GM23338 (cell line): ENCODE measurements at regions not wholly inside any gene's neighbourhood (a gene's known extent, or its start where the extent isn't known, plus 50 kb on each side); places are given as distances from the start of the nearest gene placed in this dataset.

ENCODE experiments used
- CREB1 ChIP-seq: fragments of 250-450 bp; sonication (Bioruptor Pico); IDR thresholded peaks from 2 replicates; pipeline ENCODE4 v1.5.0; 2020; ENCODE audit warnings: low read depth, mild to moderate bottlenecking, moderate library complexity
- EZH2 ChIP-seq: fragments of 200-600 bp; sonication (generic); IDR thresholded peaks from one replicate; pipeline ENCODE4 v1.8.0; 2017; ENCODE audit warnings: antibody characterized with exemption, mild to moderate bottlenecking, low read depth; ENCODE audit not compliant: unreplicated experiment
- EZH2phosphoT487 ChIP-seq: fragments of 200-600 bp; sonication (generic); IDR thresholded peaks from one replicate; pipeline ENCODE4 v1.8.1; 2018; ENCODE audit warnings: antibody characterized with exemption; ENCODE audit not compliant: unreplicated experiment
- NANOG ChIP-seq: IDR thresholded peaks from 2 replicates; pipeline ENCODE4 v1.6.1; 2016; ENCODE audit warnings: antibody characterized with exemption, borderline replicate concordance
- POLR2AphosphoS5 ChIP-seq: IDR thresholded peaks from 2 replicates; pipeline ENCODE4 v1.6.1; 2016; ENCODE audit warnings: antibody characterized with exemption, low read depth
- REST ChIP-seq: IDR thresholded peaks from one replicate; pipeline ENCODE4 v1.6.1; 2018; ENCODE audit warnings: antibody characterized with exemption; ENCODE audit not compliant: unreplicated experiment
- STAT1 ChIP-seq: IDR thresholded peaks from one replicate; pipeline ENCODE4 v1.6.1; 2016; ENCODE audit warnings: antibody characterized with exemption; ENCODE audit not compliant: unreplicated experiment
- TF ChIP-seq, protein P1 (sequence below), 2 experiments: fragments of 200-600 bp in 1 of 2; sonication (generic) in 1 of 2; conservative IDR thresholded peaks; 2 replicates each; pipeline versions ENCODE4 v1.5.1 to v1.6.1; 2016 to 2017; ENCODE audit warnings: antibody characterized with exemption in 2 of 2, low read depth in 2 of 2, mild to moderate bottlenecking in 2 of 2, moderate library complexity in 1 of 2

DNA sequence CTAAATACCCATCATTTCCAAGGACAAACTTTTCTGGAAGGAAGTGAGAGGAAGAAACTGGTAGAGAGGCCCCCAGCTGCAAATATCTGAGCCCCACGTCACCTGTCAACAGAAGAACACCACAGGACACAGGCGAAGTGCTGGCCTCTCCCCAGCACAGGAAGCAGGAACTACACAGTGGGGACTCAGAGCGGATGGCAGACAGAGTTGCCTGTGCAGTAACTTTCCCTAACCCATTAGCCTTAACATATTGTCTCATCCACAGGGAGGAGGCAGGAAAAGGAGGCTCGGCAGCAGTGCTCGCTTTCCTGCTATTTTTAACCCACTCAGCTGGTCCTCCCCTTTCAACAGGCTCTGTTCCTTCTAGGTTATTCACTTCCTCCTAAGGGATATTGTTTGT lies 111.5 kb upstream of the TMPO start:
- TF ChIP-seq, protein P1, sequence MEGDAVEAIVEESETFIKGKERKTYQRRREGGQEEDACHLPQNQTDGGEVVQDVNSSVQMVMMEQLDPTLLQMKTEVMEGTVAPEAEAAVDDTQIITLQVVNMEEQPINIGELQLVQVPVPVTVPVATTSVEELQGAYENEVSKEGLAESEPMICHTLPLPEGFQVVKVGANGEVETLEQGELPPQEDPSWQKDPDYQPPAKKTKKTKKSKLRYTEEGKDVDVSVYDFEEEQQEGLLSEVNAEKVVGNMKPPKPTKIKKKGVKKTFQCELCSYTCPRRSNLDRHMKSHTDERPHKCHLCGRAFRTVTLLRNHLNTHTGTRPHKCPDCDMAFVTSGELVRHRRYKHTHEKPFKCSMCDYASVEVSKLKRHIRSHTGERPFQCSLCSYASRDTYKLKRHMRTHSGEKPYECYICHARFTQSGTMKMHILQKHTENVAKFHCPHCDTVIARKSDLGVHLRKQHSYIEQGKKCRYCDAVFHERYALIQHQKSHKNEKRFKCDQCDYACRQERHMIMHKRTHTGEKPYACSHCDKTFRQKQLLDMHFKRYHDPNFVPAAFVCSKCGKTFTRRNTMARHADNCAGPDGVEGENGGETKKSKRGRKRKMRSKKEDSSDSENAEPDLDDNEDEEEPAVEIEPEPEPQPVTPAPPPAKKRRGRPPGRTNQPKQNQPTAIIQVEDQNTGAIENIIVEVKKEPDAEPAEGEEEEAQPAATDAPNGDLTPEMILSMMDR (conservative IDR thresholded peaks at IDR 0.05; ENCODE audit: low read depth in 2 of 2): no peak
- TF ChIP-seq POLR2AphosphoS5 (no peak), REST (no peak), CREB1 (CRISPR knock-in tag) (no peak), EZH2 (no peak), NANOG (no peak), EZH2phosphoT487 (no peak), STAT1 (no peak)
